ENCODE measurements at regions not wholly inside any gene's neighbourhood (a gene's known extent, or its start where the extent isn't known, plus 50 kb on each side); places are given as distances from the start of the nearest gene placed in this dataset.

- ChIA-PET POLR2A (no interaction called here), CTCF (no interaction called here)
- no peaks in the 10 kb centered on the region for H3K4me1 ChIP-seq
- H3K4me3 ChIP-seq, result no peak overlapping the region
- DNase-seq (ENCODE audit: low read depth in 1 of 2, low spot score in 1 of 2) (no peak), FAIRE-seq (no peak), ATAC-seq (no peak)
- no peaks in the 10 kb centered on the region for H3K9me3 ChIP-seq
- no peak overlapping the region for H3K4me2 ChIP-seq
- no peak overlapping the region for H3K27ac ChIP-seq
- 5% methylated on average over 3 of the region's 3 CpGs for WGBS (ENCODE audit: missing lambda C conversion rate)
- TF ChIP-seq CBX8 (IDR thresholded peaks at IDR 0.05), result no peak
- TF ChIP-seq NR3C1 (IDR thresholded peaks at IDR 0.05), result no peak
- no peak for TF ChIP-seq CHD2 (IDR thresholded peaks at IDR 0.05; ENCODE audit: low read length, partially characterized antibody)
- no peak for TF ChIP-seq CBX2 (IDR thresholded peaks at IDR 0.05; ENCODE audit: borderline replicate concordance, low read depth)
- TF ChIP-seq PHF8 (IDR thresholded peaks at IDR 0.05; ENCODE audit: borderline replicate concordance, low read depth), result no peak
- no peak for TF ChIP-seq HOXA7 (CRISPR knock-in tag; IDR thresholded peaks at IDR 0.05)
- no peak for TF ChIP-seq GATA3 (IDR thresholded peaks at IDR 0.05; ENCODE audit: borderline replicate concordance)
Measured at GRCh38 chr10:130250127-130250526, 113.9 kb downstream of the GLRX3 start.

DNA sequence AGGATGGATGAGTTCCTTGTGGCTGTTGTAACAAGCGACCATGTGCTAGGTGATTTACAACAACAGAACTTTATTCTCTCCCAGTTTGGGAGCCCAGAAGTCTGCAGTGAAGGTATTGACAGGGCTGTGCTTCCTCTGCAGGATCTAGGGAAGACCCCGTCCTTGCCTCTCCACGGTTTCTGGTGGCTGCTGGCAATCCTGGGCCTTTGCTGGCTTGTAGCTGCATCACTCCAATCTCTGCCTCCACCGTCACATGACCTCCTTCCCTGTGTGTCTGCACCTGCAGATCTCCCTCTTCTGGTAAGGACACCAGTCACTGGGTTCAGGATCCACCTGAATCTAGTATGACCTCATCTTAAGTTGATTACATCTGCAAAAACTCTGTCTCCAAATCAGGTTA, 115.6 kb downstream of the GLRX3 start:
- TF ChIP-seq RNF2 (IDR thresholded peaks at IDR 0.05; ENCODE audit: borderline replicate concordance, low read depth), result no peak
- no peak for TF ChIP-seq KDM1A (IDR thresholded peaks at IDR 0.05; ENCODE audit: low read depth)
- no peak for TF ChIP-seq EHF (CRISPR knock-in tag; IDR thresholded peaks at IDR 0.05)
- no peak for TF ChIP-seq BHLHE40 (IDR thresholded peaks at IDR 0.05; ENCODE audit: low read depth, low read length)
- TF ChIP-seq RAD21 (conservative IDR thresholded peaks at IDR 0.05 in 1 of 2, IDR thresholded peaks at IDR 0.05 in 1 of 2), result no peak
- TF ChIP-seq, protein P1, sequence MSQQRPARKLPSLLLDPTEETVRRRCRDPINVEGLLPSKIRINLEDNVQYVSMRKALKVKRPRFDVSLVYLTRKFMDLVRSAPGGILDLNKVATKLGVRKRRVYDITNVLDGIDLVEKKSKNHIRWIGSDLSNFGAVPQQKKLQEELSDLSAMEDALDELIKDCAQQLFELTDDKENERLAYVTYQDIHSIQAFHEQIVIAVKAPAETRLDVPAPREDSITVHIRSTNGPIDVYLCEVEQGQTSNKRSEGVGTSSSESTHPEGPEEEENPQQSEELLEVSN (IDR thresholded peaks at IDR 0.05; ENCODE audit: borderline replicate concordance, low read depth), result no peak
- no peak for TF ChIP-seq ZC3H11A (IDR thresholded peaks at IDR 0.05)
- no peak for TF ChIP-seq HOXA7 (CRISPR knock-in tag; IDR thresholded peaks at IDR 0.05)
- TF ChIP-seq HDAC2 (IDR thresholded peaks at IDR 0.05), result no peak
- no peak for TF ChIP-seq EP300 (IDR thresholded peaks at IDR 0.05)
- TF ChIP-seq RCOR1 (IDR thresholded peaks at IDR 0.05; ENCODE audit: low read depth, low read length), result no peak
- no peak for TF ChIP-seq FOXS1 (CRISPR knock-in tag; IDR thresholded peaks at IDR 0.05)
- no peak for TF ChIP-seq HOXB5 (CRISPR knock-in tag; IDR thresholded peaks at IDR 0.05)
- TF ChIP-seq, protein P2, sequence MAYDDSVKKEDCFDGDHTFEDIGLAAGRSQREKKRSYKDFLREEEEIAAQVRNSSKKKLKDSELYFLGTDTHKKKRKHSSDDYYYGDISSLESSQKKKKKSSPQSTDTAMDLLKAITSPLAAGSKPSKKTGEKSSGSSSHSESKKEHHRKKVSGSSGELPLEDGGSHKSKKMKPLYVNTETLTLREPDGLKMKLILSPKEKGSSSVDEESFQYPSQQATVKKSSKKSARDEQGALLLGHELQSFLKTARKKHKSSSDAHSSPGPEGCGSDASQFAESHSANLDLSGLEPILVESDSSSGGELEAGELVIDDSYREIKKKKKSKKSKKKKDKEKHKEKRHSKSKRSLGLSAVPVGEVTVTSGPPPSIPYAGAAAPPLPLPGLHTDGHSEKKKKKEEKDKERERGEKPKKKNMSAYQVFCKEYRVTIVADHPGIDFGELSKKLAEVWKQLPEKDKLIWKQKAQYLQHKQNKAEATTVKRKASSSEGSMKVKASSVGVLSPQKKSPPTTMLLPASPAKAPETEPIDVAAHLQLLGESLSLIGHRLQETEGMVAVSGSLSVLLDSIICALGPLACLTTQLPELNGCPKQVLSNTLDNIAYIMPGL (CRISPR knock-in tag; IDR thresholded peaks at IDR 0.05; ENCODE audit: borderline replicate concordance), result no peak
- no peak for TF ChIP-seq FOSB (CRISPR knock-in tag; IDR thresholded peaks at IDR 0.05)
- ATAC-seq (no peak), FAIRE-seq (no peak), DNase-seq (ENCODE audit: low read depth in 1 of 2, low spot score in 1 of 2) (no peak)
- no peaks in the 10 kb centered on the region for H3K4me1 ChIP-seq
- 2% methylated on average over 4 of the region's 4 CpGs for WGBS (ENCODE audit: missing lambda C conversion rate)
- ChIA-PET CTCF (no interaction called here), POLR2A (no interaction called here)
- H3K27ac ChIP-seq, result no peak overlapping the region
- H3K4me3 ChIP-seq, result no peak overlapping the region
- H3K9me3 ChIP-seq, result no peaks in the 10 kb centered on the region
- no peak overlapping the region for H3K4me2 ChIP-seq

- ChIA-PET POLR2A (no interaction called here), CTCF (interaction anchor here (0.5 kb wide), 1 partner anchor 269 kb away, joined by 3 read pairs; no protein-coding TSS in a partner anchor)
- Histone ChIP-seq H3K4me3 (no peak overlapping the region), H3K4me1 (no peaks in the 10 kb centered on the region), H3K27ac (no peak overlapping the region), H3K4me2 (no peak overlapping the region), H3K9me3 (no peaks in the 10 kb centered on the region)
- 21% methylated on average over 10 of the region's 13 CpGs for WGBS (ENCODE audit: missing lambda C conversion rate)
- TF ChIP-seq PHF8 (IDR thresholded peaks at IDR 0.05; ENCODE audit: borderline replicate concordance, low read depth) (no peak), TP53 (CRISPR knock-in tag; IDR thresholded peaks at IDR 0.05) (no peak), CHD4 (IDR thresholded peaks at IDR 0.05; ENCODE audit: borderline replicate concordance) (no peak)
- FAIRE-seq, result no peak
- ATAC-seq, result no peak
- no peak for DNase-seq (ENCODE audit: low read depth in 1 of 2, low spot score in 1 of 2)
Measured at GRCh38 chr10:130254243-130254642, 118.1 kb downstream of the GLRX3 start.

All from A549 (cell line).